ENCODE measurements at regions not wholly inside any gene's neighbourhood (a gene's known extent, or its start where the extent isn't known, plus 50 kb on each side); places are given as distances from the start of the nearest gene placed in this dataset.
"Not testable (repeated sequence)": the region's sequence is repeated elsewhere in the genome, so short reads cannot be mapped to it uniquely, and the experiment has no call there.

GRCh38 chr5:38692346-38692745 is 135.9 kb upstream of the LIFR start:
- intact Hi-C loops (cut with DNase I) = no loop called here
- H3K4me3 ChIP-seq = no peak overlapping the region
- no peak overlapping the region for H3K27ac ChIP-seq
- no peaks in the 10 kb centered on the region for H3K36me3 ChIP-seq
- no peaks in the 10 kb centered on the region for H3K9me3 ChIP-seq
- TF ChIP-seq EP300 (IDR thresholded peaks at IDR 0.05) = no peak
- TF ChIP-seq POLR2AphosphoS5 (IDR thresholded peaks at IDR 0.05) = no peak
- TF ChIP-seq POLR2A (IDR thresholded peaks at IDR 0.05) = no peak
- no peak for TF ChIP-seq CTCF (IDR thresholded peaks at IDR 0.05)
- H3K27me3 ChIP-seq = no peaks in the 10 kb centered on the region
- DNase-seq = no peak
- H3K4me1 ChIP-seq = peaks cover 0 to 3% (median 0%) of the 10 kb centered on the region in 4 donors
- 23 to 61% methylated on average over 4 of the region's 4 CpGs for WGBS, 2 donors

GRCh38 chr5:38692781-38693527 is 136.5 kb upstream of the LIFR start:
- Histone ChIP-seq H3K4me3 (no peak overlapping the region), H3K9me3 (no peaks in the 10 kb centered on the region), H3K27me3 (no peaks in the 10 kb centered on the region), H3K4me1 (peaks cover 0 to 5% (median 0%) of the 10 kb centered on the region in 4 donors), H3K36me3 (no peaks in the 10 kb centered on the region), H3K27ac (no peak overlapping the region)
- intact Hi-C loops (cut with DNase I) = no loop called here
- 14 to 53% methylated on average over 6 of the region's 6 CpGs for WGBS, 2 donors
- TF ChIP-seq POLR2A (IDR thresholded peaks at IDR 0.05) (no peak), EP300 (IDR thresholded peaks at IDR 0.05) (no peak), POLR2AphosphoS5 (IDR thresholded peaks at IDR 0.05) (no peak), CTCF (IDR thresholded peaks at IDR 0.05) (no peak)
- no peak for DNase-seq

GRCh38 chr5:38695021-38695958 is 138.8 kb upstream of the LIFR start:
- intact Hi-C loops (cut with DNase I) = no loop called here
- H3K9me3 ChIP-seq = no peaks in the 10 kb centered on the region
- no peak for DNase-seq
- H3K4me3 ChIP-seq = no peak overlapping the region
- H3K36me3 ChIP-seq = no peaks in the 10 kb centered on the region
- TF ChIP-seq POLR2AphosphoS5 (IDR thresholded peaks at IDR 0.05) = no peak
- TF ChIP-seq CTCF (IDR thresholded peaks at IDR 0.05) = no peak
- no peak for TF ChIP-seq EP300 (IDR thresholded peaks at IDR 0.05)
- TF ChIP-seq POLR2A (IDR thresholded peaks at IDR 0.05) = no peak
- peak overlapping the region in 1 of 4 donors; percentile 31 for H3K27ac ChIP-seq
- peaks cover 0 to 5% (median 0%) of the 10 kb centered on the region in 4 donors for H3K4me1 ChIP-seq
- no peaks in the 10 kb centered on the region for H3K27me3 ChIP-seq
- 31 to 44% methylated on average over 9 of the region's 9 CpGs for whole genome bisulfite sequencing, 2 donors

GRCh38 chr5:38697013-38697412 is 140.6 kb upstream of the LIFR start:
- Histone ChIP-seq H3K9me3 (no peaks in the 10 kb centered on the region), H3K36me3 (no peaks in the 10 kb centered on the region), H3K27ac (no peak overlapping the region), H3K4me3 (no peak overlapping the region), H3K27me3 (no peaks in the 10 kb centered on the region), H3K4me1 (peaks cover 0 to 5% (median 0%) of the 10 kb centered on the region in 4 donors)
- no peak for TF ChIP-seq POLR2AphosphoS5 (IDR thresholded peaks at IDR 0.05)
- TF ChIP-seq EP300 (IDR thresholded peaks at IDR 0.05) = no peak
- no peak for TF ChIP-seq POLR2A (IDR thresholded peaks at IDR 0.05)
- TF ChIP-seq CTCF (IDR thresholded peaks at IDR 0.05) = no peak
- intact Hi-C loops (cut with DNase I) = no loop called here
- no peak for DNase-seq

- H3K27me3 ChIP-seq; DNase-seq; H3K27ac ChIP-seq; H3K4me1 ChIP-seq; H3K4me3 ChIP-seq; H3K36me3 ChIP-seq; intact Hi-C loops (cut with DNase I); H3K9me3 ChIP-seq: not testable (repeated sequence)
- 72 to 92% methylated on average over 4 of the region's 4 CpGs for WGBS, 2 donors
Measured at GRCh38 chr5:38705529-38705928, 140.3 kb upstream of the OSMR start.
